Caco-2 (cell line): ENCODE measurements at regions not wholly inside any gene's neighbourhood (a gene's known extent, or its start where the extent isn't known, plus 50 kb on each side); places are given as distances from the start of the nearest gene placed in this dataset.

Experiments
- BruUV-seq: library from RNA; stranded (reverse); fragments of 400-500 nt; replicated peaks from 2 replicates; lab custom pipeline; 2021; lab: Mats Ljungman, UMichigan
- CTCF ChIA-PET: fragments of 300-600 bp; sonication (Branson Sonifier 250); formaldehyde crosslinking; loops from one replicate; lab custom pipeline; 2022; ENCODE audit warnings: antibody characterized with exemption; lab: Charles Lee
- POLR2A ChIA-PET: fragments of 300-600 bp; sonication (Branson Sonifier 250); formaldehyde crosslinking; loops from one replicate; lab custom pipeline; 2022; ENCODE audit warnings: antibody characterized with exemption; lab: Charles Lee
- DNase-seq, 2 experiments: peaks; one replicate each; pipeline versions ENCODE4 v3.0.0 to v3.0.0-alpha.2; 2020 to 2022
- H3K27me3 ChIP-seq: replicated peaks from 2 replicates; pipeline ENCODE4 v1.6.0; 2011; ENCODE audit warnings: low read length; ENCODE audit not compliant: control insufficient read depth, insufficient read depth
- H3K36me3 ChIP-seq: 2 replicates; pipeline ENCODE4 v1.5.1; 2011; ENCODE audit warnings: low read length; ENCODE audit not compliant: control insufficient read depth, insufficient read depth
- H3K4me1 ChIP-seq: fragments of 250-450 bp; sonication (Bioruptor Pico); 2 replicates; pipeline ENCODE4 v1.5.1; 2020; ENCODE audit warnings: mild to moderate bottlenecking
- H3K4me3 ChIP-seq: 2 replicates; pipeline ENCODE4 v1.5.1; 2011; ENCODE audit warnings: low read depth, mild to moderate bottlenecking, control low read depth, low read length
- H3K9me3 ChIP-seq: fragments of 250-450 bp; sonication (Bioruptor Pico); 2 replicates; pipeline ENCODE4 v1.5.1; 2020; ENCODE audit warnings: mild to moderate bottlenecking, moderate library complexity
- H3K27ac Mint-ChIP-seq: one replicate; pipeline ENCODE4 v1.8.0; 2022; ENCODE audit warnings: mixed read lengths; ENCODE audit not compliant: unreplicated experiment
- H3K27me3 Mint-ChIP-seq: one replicate; pipeline ENCODE4 v1.8.0; 2022; ENCODE audit warnings: mixed read lengths; ENCODE audit not compliant: insufficient read depth, unreplicated experiment
- H3K36me3 Mint-ChIP-seq: one replicate; pipeline ENCODE4 v1.8.0; 2022; ENCODE audit warnings: mild to moderate bottlenecking, mixed read lengths; ENCODE audit not compliant: insufficient read depth, unreplicated experiment
- H3K4me1 Mint-ChIP-seq: one replicate; pipeline ENCODE4 v1.8.0; 2022; ENCODE audit warnings: low read depth, mixed read lengths; ENCODE audit not compliant: unreplicated experiment
- H3K4me3 Mint-ChIP-seq: one replicate; pipeline ENCODE4 v1.8.0; 2022; ENCODE audit warnings: mild to moderate bottlenecking, moderate library complexity, mixed read lengths; ENCODE audit not compliant: unreplicated experiment
- H3K9me3 Mint-ChIP-seq: one replicate; pipeline ENCODE4 v1.8.0; 2022; ENCODE audit warnings: mixed read lengths; ENCODE audit not compliant: unreplicated experiment
- intact Hi-C: fragments of 100-400 bp; cut with micrococcal nuclease; formaldehyde crosslinking; loops from one replicate; pipeline ENCODE4 v1.10.0; 2022; ENCODE audit not compliant: unreplicated experiment
- TF ChIP-seq, protein P1 (sequence below), 2 experiments: fragments of 200-600 bp in 1 of 2; IDR thresholded peaks; 1 replicate in 1 of 2; 2 replicates in 1 of 2; pipeline versions ENCODE4 v1.5.1 to v1.8.0; 2011 to 2022; ENCODE audit warnings: antibody characterized with exemption in 1 of 2, control low read depth in 1 of 2, inconsistent platforms in 1 of 2, low read depth in 1 of 2, low read length in 1 of 2, mild to moderate bottlenecking in 1 of 2, moderate library complexity in 1 of 2; ENCODE audit not compliant: insufficient read depth in 1 of 2, severe bottlenecking in 1 of 2, unreplicated experiment in 1 of 2

DNA sequence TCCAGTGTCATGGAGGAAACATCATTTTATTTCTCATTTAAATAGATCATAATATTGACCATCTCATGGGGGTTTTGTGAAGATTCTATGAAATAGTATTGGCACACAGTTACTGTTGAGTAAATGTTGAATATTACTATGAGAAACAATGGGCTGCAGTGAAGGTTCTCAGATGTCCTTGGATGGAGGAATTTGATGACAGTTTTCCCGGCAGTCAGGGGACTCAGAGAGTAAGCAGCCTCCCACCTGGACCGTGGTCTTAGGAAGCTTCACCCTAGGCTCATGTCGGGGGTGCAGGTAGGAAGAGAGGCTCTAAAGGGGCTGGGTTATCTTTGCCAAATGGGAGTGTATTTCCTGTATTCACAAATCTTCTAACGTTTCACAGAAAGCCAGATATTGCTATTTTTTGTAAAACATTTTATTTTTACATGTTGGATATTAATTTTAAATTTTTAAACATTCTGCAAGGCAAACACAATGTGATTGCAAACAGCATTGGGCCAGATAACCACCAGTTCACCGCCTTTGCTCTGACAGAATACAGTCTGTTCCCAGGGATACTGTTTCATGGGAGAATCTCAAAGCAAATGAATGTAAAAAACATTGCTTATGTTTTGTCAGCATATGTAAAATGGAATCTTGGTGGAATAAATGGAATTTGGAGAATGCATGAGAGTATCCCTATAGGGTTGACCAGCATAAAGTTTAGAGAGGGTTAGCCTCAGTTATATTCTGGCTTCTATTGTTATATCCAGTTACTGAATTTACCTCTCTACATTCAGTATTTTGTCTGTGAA is 380.8 kb upstream of the TMEM132C start:
- H3K36me3 Mint-ChIP-seq: no peaks in the 10 kb centered on the region
- no TSS peak for BruUV-seq

DNA sequence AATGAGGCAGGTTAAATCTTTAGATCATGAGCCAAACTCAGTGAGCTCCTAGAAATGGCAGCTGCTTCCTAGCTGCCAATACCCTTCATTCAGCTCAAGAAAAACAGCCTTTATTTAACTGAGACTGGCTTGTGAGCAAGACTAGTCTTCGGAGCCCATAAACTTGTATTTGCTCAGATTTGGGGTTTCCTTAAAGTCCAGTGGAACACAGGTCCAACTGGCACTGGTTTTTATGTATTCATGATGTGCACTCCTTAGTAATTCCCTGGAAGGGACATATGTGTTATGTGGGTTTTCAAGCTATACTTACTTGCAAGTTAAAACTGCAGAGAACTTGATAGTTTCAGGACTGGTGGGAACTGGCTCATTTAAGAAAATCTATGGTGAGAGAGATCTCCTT is 380.1 kb upstream of the TMEM132C start:
- DNase-seq: no peak
- CTCF ChIA-PET: no interaction called here
- Mint-ChIP-seq H3K4me1 (no peaks in the 10 kb centered on the region), H3K27ac (no peak overlapping the region), H3K9me3 (no peaks in the 10 kb centered on the region), H3K4me3 (no peak overlapping the region), H3K27me3 (no peaks in the 10 kb centered on the region), H3K36me3 (no peaks in the 10 kb centered on the region)
- no peaks in the 10 kb centered on the region for H3K9me3 ChIP-seq
- TF ChIP-seq, protein P1, sequence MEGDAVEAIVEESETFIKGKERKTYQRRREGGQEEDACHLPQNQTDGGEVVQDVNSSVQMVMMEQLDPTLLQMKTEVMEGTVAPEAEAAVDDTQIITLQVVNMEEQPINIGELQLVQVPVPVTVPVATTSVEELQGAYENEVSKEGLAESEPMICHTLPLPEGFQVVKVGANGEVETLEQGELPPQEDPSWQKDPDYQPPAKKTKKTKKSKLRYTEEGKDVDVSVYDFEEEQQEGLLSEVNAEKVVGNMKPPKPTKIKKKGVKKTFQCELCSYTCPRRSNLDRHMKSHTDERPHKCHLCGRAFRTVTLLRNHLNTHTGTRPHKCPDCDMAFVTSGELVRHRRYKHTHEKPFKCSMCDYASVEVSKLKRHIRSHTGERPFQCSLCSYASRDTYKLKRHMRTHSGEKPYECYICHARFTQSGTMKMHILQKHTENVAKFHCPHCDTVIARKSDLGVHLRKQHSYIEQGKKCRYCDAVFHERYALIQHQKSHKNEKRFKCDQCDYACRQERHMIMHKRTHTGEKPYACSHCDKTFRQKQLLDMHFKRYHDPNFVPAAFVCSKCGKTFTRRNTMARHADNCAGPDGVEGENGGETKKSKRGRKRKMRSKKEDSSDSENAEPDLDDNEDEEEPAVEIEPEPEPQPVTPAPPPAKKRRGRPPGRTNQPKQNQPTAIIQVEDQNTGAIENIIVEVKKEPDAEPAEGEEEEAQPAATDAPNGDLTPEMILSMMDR (IDR thresholded peaks at IDR 0.05; ENCODE audit: insufficient read depth in 1 of 2, low read depth in 1 of 2, low read length in 1 of 2, severe bottlenecking in 1 of 2, unreplicated experiment in 1 of 2): no peak
- H3K4me3 ChIP-seq: no peak overlapping the region
- intact Hi-C loops: no loop called here
- H3K4me1 ChIP-seq: no peaks in the 10 kb centered on the region
- BruUV-seq: no TSS peak
- POLR2A ChIA-PET: no interaction called here
- no peaks in the 10 kb centered on the region for H3K36me3 ChIP-seq
- H3K27me3 ChIP-seq: no peaks in the 10 kb centered on the region

More for the DNA sequence above, 380.8 kb upstream of the TMEM132C start:
- peaks cover 6% of the 10 kb centered on the region for H3K9me3 Mint-ChIP-seq
- no peak for DNase-seq
- no peak overlapping the region for H3K27ac Mint-ChIP-seq
- ChIA-PET POLR2A (no interaction called here), CTCF (no interaction called here)
- no peaks in the 10 kb centered on the region for H3K36me3 ChIP-seq
- no peaks in the 10 kb centered on the region for H3K4me1 Mint-ChIP-seq
- no peaks in the 10 kb centered on the region for H3K9me3 ChIP-seq
- TF ChIP-seq, protein P1 (IDR thresholded peaks at IDR 0.05; ENCODE audit: insufficient read depth in 1 of 2, low read depth in 1 of 2, low read length in 1 of 2, severe bottlenecking in 1 of 2, unreplicated experiment in 1 of 2): no peak
- no peaks in the 10 kb centered on the region for H3K27me3 ChIP-seq
- no peaks in the 10 kb centered on the region for H3K27me3 Mint-ChIP-seq
- H3K4me3 ChIP-seq: no peak overlapping the region
- H3K4me3 Mint-ChIP-seq: no peak overlapping the region
- no peaks in the 10 kb centered on the region for H3K4me1 ChIP-seq
- intact Hi-C loops: no loop called here

DNA sequence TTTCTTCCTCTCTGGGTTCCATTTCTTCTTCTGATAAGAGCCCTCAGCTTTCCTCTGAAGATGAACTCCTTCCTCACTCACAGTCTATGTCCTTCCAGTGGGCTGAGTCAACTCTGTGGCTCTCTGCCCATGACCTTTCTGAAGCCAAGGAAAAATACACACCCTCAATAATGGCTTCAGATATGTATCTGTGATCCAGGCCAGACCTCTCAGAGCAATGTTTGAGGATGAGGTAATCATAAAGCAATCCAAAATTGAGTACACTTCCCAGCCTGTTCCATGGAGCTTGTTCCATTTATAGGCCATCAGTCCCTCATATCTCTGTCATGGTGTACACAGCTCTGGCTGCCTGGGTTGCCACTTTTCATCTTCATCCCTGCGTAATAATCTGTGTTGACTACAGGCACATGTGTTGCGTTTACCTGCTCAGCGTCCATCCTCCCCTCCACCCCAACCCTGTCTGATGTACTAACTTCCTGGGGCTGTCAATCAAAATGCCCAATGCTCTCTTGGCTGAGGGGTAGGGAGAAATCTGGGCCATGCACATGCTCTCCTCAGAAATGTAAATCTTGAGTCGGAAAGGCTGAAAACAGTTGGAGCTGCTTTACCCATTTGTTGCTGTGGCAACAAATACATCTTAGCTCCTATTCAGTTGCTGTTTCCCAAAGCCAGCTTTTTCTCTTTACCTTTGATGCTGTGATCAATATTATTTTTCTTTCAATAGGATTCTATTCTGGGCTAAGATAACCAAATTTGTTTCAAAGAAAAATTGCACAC is 377.8 kb upstream of the TMEM132C start:
- no TSS peak for BruUV-seq
- H3K27me3 ChIP-seq: no peaks in the 10 kb centered on the region
- H3K9me3 ChIP-seq: no peaks in the 10 kb centered on the region

More for the DNA sequence above, 377.8 kb upstream of the TMEM132C start:
- Mint-ChIP-seq H3K4me1 (no peaks in the 10 kb centered on the region), H3K27me3 (no peaks in the 10 kb centered on the region), H3K27ac (no peak overlapping the region), H3K4me3 (no peak overlapping the region), H3K36me3 (no peaks in the 10 kb centered on the region), H3K9me3 (no peaks in the 10 kb centered on the region)
- TF ChIP-seq, protein P1 (IDR thresholded peaks at IDR 0.05; ENCODE audit: insufficient read depth in 1 of 2, low read depth in 1 of 2, low read length in 1 of 2, severe bottlenecking in 1 of 2, unreplicated experiment in 1 of 2): no peak
- POLR2A ChIA-PET: no interaction called here
- Histone ChIP-seq H3K36me3 (no peaks in the 10 kb centered on the region), H3K4me1 (no peaks in the 10 kb centered on the region), H3K4me3 (no peak overlapping the region)
- CTCF ChIA-PET: no interaction called here
- no peak for DNase-seq
- intact Hi-C loops: no loop called here
